B cell (primary cell): ENCODE measurements at regions not wholly inside any gene's neighbourhood (a gene's known extent, or its start where the extent isn't known, plus 50 kb on each side); places are given as distances from the start of the nearest gene placed in this dataset.
"Not testable (repeated sequence)": the region's sequence is repeated elsewhere in the genome, so short reads cannot be mapped to it uniquely, and the experiment has no call there.

ENCODE experiments used
- ATAC-seq: fragments of 200-7000 bp; cut with Tn5 transposase; one replicate; pipeline ENCODE4 v1.10.0; 2021; ENCODE audit warnings: low read depth, mild to moderate bottlenecking, moderate number of reproducible peaks, moderate library complexity
- CTCF ChIA-PET: fragments of 350-600 bp; sonication (Branson Sonifier 250); formaldehyde crosslinking; loops from one replicate; lab custom pipeline; 2021; ENCODE audit warnings: antibody characterized with exemption, inconsistent platforms; lab: Charles Lee
- POLR2A ChIA-PET: fragments of 350-600 bp; sonication (Branson Sonifier 250); formaldehyde crosslinking; loops from one replicate; lab custom pipeline; 2021; ENCODE audit warnings: antibody characterized with exemption; lab: Charles Lee
- DNase-seq: peaks from one replicate; pipeline ENCODE4 v3.0.0; 2013
- H2AFZ ChIP-seq: 2 replicates; pipeline ENCODE4 v1.6.1; 2012; ENCODE audit warnings: mild to moderate bottlenecking, low read depth, low read length; ENCODE audit not compliant: insufficient read depth, poor library complexity, severe bottlenecking
- H3K27ac ChIP-seq, 2 donors: 1 replicate in 1 of 2; 2 replicates in 1 of 2; pipeline ENCODE4 v1.5.1; 2012 to 2013; ENCODE audit warnings: low read length in 2 of 2, mild to moderate bottlenecking in 2 of 2, moderate library complexity in 1 of 2
- H3K27me3 ChIP-seq, 4 experiments: fragments of 200-600 bp in 1 of 4; sonication (generic) in 1 of 4; replicated peaks in 1 of 4; 1 replicate in 2 of 4; 2 replicates in 2 of 4; pipeline versions ENCODE4 v1.6.1 to v1.7.0; 2013 to 2016; ENCODE audit warnings: low read length in 3 of 4, mild to moderate bottlenecking in 2 of 4, mixed read lengths in 1 of 4, moderate library complexity in 1 of 4; ENCODE audit not compliant: insufficient read depth in 4 of 4, control insufficient read depth in 3 of 4; ENCODE audit errors: control extremely low read depth in 1 of 4
- H3K36me3 ChIP-seq, 2 experiments: replicated peaks in 1 of 2; 1 replicate in 1 of 2; 2 replicates in 1 of 2; pipeline versions ENCODE4 v1.6.1 to v1.7.1; 2013; ENCODE audit warnings: low read length in 1 of 2; ENCODE audit not compliant: insufficient read depth in 2 of 2, control insufficient read depth in 1 of 2; ENCODE audit errors: control extremely low read depth in 1 of 2, extremely low read depth in 1 of 2
- H3K4me1 ChIP-seq, 2 donors: fragments of 200-600 bp in 1 of 2; sonication (generic) in 1 of 2; 1 replicate in 1 of 2; 2 replicates in 1 of 2; pipeline versions ENCODE4 v1.5.1 to v1.6.1; 2013 to 2017; ENCODE audit warnings: low read length in 2 of 2; ENCODE audit not compliant: control insufficient read depth in 2 of 2, insufficient read depth in 2 of 2
- H3K4me2 ChIP-seq: replicated peaks from 2 replicates; pipeline ENCODE3; 2012; ENCODE audit warnings: mild to moderate bottlenecking, low read depth, low read length; ENCODE audit not compliant: poor library complexity, severe bottlenecking
- H3K4me3 ChIP-seq, 5 experiments: fragments of 200-600 bp in 1 of 5; sonication (generic) in 1 of 5; 1 replicate in 3 of 5; 2 replicates in 2 of 5; pipeline versions ENCODE4 v1.5.1 to v1.7.0; 2011 to 2016; ENCODE audit warnings: low read length in 4 of 5, mild to moderate bottlenecking in 4 of 5, low read depth in 2 of 5, control low read depth in 1 of 5, moderate library complexity in 1 of 5; ENCODE audit not compliant: insufficient read depth in 1 of 5; ENCODE audit errors: control extremely low read depth in 1 of 5, extremely low read depth in 1 of 5
- H3K79me2 ChIP-seq: fragments of 200-600 bp; sonication (generic); one replicate; pipeline ENCODE4 v1.6.0; 2016; ENCODE audit warnings: low read length; ENCODE audit not compliant: control insufficient read depth, insufficient read depth
- H3K9ac ChIP-seq: fragments of 200-600 bp; sonication (generic); 2 replicates; pipeline ENCODE4 v1.6.1; 2017; ENCODE audit warnings: mild to moderate bottlenecking, low read length, moderate library complexity
- H3K9me3 ChIP-seq, 3 donors: one replicate each; pipeline versions ENCODE4 v1.6.1 to v1.7.1; 2013; ENCODE audit warnings: low read length in 2 of 3; ENCODE audit not compliant: control insufficient read depth in 2 of 3, insufficient read depth in 1 of 3; ENCODE audit errors: control extremely low read depth in 1 of 3
- H4K20me1 ChIP-seq: 2 replicates; pipeline ENCODE4 v1.6.0; 2012; ENCODE audit warnings: mild to moderate bottlenecking, low read length; ENCODE audit not compliant: insufficient read depth, control insufficient read depth, poor library complexity, severe bottlenecking
- H3K27ac Mint-ChIP-seq: one replicate; pipeline ENCODE4 v1.8.0; 2021; ENCODE audit warnings: mixed read lengths
- H3K27me3 Mint-ChIP-seq: one replicate; pipeline ENCODE4 v1.8.0; 2021; ENCODE audit warnings: mixed read lengths
- H3K4me1 Mint-ChIP-seq: one replicate; pipeline ENCODE4 v1.8.0; 2021; ENCODE audit warnings: mixed read lengths
- H3K4me3 Mint-ChIP-seq: one replicate; pipeline ENCODE4 v1.8.0; 2021; ENCODE audit warnings: mixed read lengths
- H3K9me3 Mint-ChIP-seq: one replicate; pipeline ENCODE4 v1.8.0; 2022; ENCODE audit warnings: mixed read lengths; ENCODE audit not compliant: insufficient read depth
- WGBS: methylation state at CpG from one replicate; pipeline ENCODE4 v1.1.5; 2013; ENCODE audit warnings: missing lambda C conversion rate; ENCODE audit not compliant: insufficient coverage; 5-methylcytosine and 5-hydroxymethylcytosine counted together
- intact Hi-C: fragments of 100-400 bp; cut with micrococcal nuclease; formaldehyde crosslinking; loops from one replicate; pipeline ENCODE4 v1.10.0; 2022

DNA sequence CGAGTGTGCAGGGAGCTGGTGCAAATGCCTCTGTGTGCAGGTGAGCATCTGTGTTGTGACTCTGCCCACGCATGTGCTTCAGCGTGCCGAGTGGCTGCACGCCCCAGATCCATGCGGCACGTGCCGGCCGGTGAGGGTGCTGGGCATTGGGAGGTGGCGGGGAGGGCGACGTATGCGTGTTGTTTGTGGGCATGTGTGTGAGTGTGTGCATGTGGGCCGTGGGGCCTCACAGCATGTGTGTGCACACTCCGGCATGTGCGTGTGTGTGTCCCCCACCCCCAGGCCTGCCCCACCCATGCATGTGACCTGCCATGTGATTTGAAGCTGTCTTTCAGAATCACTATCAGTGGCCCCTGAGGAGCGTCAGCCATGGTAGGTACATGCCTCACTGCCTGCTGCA, 97.7 kb upstream of the ZSCAN2 start:
- intact Hi-C loops, H3K9me3 Mint-ChIP-seq, H2AFZ ChIP-seq, H3K79me2 ChIP-seq, H3K4me1 Mint-ChIP-seq, H3K4me3 ChIP-seq, H3K4me3 Mint-ChIP-seq, H3K27ac Mint-ChIP-seq, H3K36me3 ChIP-seq, H3K9me3 ChIP-seq, H3K27ac ChIP-seq, H4K20me1 ChIP-seq, H3K27me3 ChIP-seq, CTCF ChIA-PET, ATAC-seq, DNase-seq, H3K27me3 Mint-ChIP-seq, H3K9ac ChIP-seq, POLR2A ChIA-PET, H3K4me1 ChIP-seq, H3K4me2 ChIP-seq: not testable (repeated sequence)
- no CpG with 5 or more reads among the region's 17 CpGs for WGBS

GRCh38 chr15:84505552-84505951, 95.3 kb upstream of the ZSCAN2 start:
- no CpG with 5 or more reads among the region's 4 CpGs for WGBS
- intact Hi-C loops: not testable (repeated sequence)

DNA sequence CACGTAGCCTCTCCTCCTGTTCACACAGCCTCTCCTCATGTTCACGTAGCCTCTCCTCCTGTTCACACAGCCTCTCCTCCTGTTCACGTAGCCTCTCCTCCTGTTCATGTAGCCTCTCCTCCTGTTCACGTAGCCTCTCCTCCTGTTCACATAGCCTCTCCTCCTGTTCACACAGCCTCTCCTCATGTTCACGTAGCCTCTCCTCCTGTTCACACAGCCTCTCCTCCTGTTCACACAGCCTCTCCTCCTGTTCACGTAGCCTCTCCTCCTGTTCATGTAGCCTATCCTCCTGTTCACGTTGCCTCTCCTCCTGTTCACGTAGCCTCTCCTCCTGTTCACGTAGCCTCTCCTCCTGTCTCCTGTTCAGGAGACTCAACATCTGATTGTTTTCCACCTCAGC, 88.5 kb upstream of the ZSCAN2 start:
- H3K9ac ChIP-seq, H3K27ac ChIP-seq, H3K4me1 Mint-ChIP-seq, POLR2A ChIA-PET, H3K9me3 ChIP-seq, H3K27me3 ChIP-seq, H3K4me1 ChIP-seq, H3K36me3 ChIP-seq, H3K27me3 Mint-ChIP-seq, H3K4me3 Mint-ChIP-seq, H3K27ac Mint-ChIP-seq, H4K20me1 ChIP-seq, intact Hi-C loops, H3K9me3 Mint-ChIP-seq, DNase-seq, ATAC-seq, H3K79me2 ChIP-seq, H3K4me2 ChIP-seq, CTCF ChIA-PET, H3K4me3 ChIP-seq, H2AFZ ChIP-seq: not testable (repeated sequence)
- WGBS: no CpG with 5 or more reads among the region's 9 CpGs

More at GRCh38 chr15:84505552-84505951, 95.3 kb upstream of the ZSCAN2 start:
- H3K4me3 ChIP-seq, H3K27ac ChIP-seq, H3K27ac Mint-ChIP-seq, H3K79me2 ChIP-seq, CTCF ChIA-PET, POLR2A ChIA-PET, DNase-seq, H3K9ac ChIP-seq, H3K4me1 Mint-ChIP-seq, H2AFZ ChIP-seq, H3K4me2 ChIP-seq, H3K27me3 ChIP-seq, H3K4me3 Mint-ChIP-seq, H3K9me3 ChIP-seq, H4K20me1 ChIP-seq, H3K27me3 Mint-ChIP-seq, H3K4me1 ChIP-seq, ATAC-seq, H3K36me3 ChIP-seq, H3K9me3 Mint-ChIP-seq: not testable (repeated sequence)

GRCh38 chr15:84516773-84517172, 84.0 kb upstream of the ZSCAN2 start:
- H3K4me1 Mint-ChIP-seq, H4K20me1 ChIP-seq, intact Hi-C loops, H3K4me2 ChIP-seq, ATAC-seq, H3K27ac Mint-ChIP-seq, H3K4me3 ChIP-seq, H3K79me2 ChIP-seq, H3K27ac ChIP-seq, H2AFZ ChIP-seq, H3K9me3 Mint-ChIP-seq, H3K36me3 ChIP-seq, H3K9ac ChIP-seq, POLR2A ChIA-PET, H3K4me3 Mint-ChIP-seq, CTCF ChIA-PET, DNase-seq, H3K27me3 Mint-ChIP-seq, H3K4me1 ChIP-seq, H3K9me3 ChIP-seq, H3K27me3 ChIP-seq: not testable (repeated sequence)
- no CpG with 5 or more reads among the region's 6 CpGs for WGBS
